HL-60 (cell line): ENCODE measurements at regions not wholly inside any gene's neighbourhood (a gene's known extent, or its start where the extent isn't known, plus 50 kb on each side); places are given as distances from the start of the nearest gene placed in this dataset.

ENCODE experiments used
- DNase-seq, 2 experiments: peaks; one replicate each; pipeline ENCODE4 v3.0.0-alpha.2; 2010 to 2020; ENCODE audit warnings: low read depth in 1 of 2, low spot score in 1 of 2
- H3K27ac ChIP-seq: fragments of 250-450 bp; sonication (Bioruptor Pico); replicated peaks from 2 replicates; pipeline ENCODE4 v1.5.1; 2020; ENCODE audit warnings: mild to moderate bottlenecking, moderate library complexity
- H3K27me3 ChIP-seq: fragments of 250-450 bp; sonication (Bioruptor Pico); 2 replicates; pipeline ENCODE4 v1.5.1; 2021; ENCODE audit warnings: mild to moderate bottlenecking, moderate library complexity; ENCODE audit not compliant: insufficient read depth, poor library complexity, severe bottlenecking
- H3K4me3 ChIP-seq: replicated peaks from 2 replicates; pipeline ENCODE4 v1.5.1; 2011; ENCODE audit warnings: mild to moderate bottlenecking, control low read depth, low read length; ENCODE audit not compliant: insufficient read depth
- GABPA ChIP-seq: IDR thresholded peaks from 2 replicates; pipeline ENCODE4 v1.6.1; 2012; ENCODE audit warnings: low read depth
- POLR2AphosphoS5 ChIP-seq: IDR thresholded peaks from 2 replicates; pipeline ENCODE4 v1.6.1; 2012; ENCODE audit warnings: low read depth
- REST ChIP-seq: IDR thresholded peaks from 2 replicates; pipeline ENCODE4 v1.6.1; 2012; ENCODE audit warnings: low read depth; ENCODE audit not compliant: insufficient replicate concordance
- SPI1 ChIP-seq: IDR thresholded peaks from 2 replicates; pipeline ENCODE4 v1.6.1; 2012; ENCODE audit warnings: low read depth, mild to moderate bottlenecking, borderline replicate concordance
- TF ChIP-seq, protein P1 (sequence below): IDR thresholded peaks from one replicate; pipeline ENCODE4 v1.5.1; 2011; ENCODE audit warnings: low read length, control low read depth, inconsistent platforms; ENCODE audit not compliant: insufficient read depth

DNA sequence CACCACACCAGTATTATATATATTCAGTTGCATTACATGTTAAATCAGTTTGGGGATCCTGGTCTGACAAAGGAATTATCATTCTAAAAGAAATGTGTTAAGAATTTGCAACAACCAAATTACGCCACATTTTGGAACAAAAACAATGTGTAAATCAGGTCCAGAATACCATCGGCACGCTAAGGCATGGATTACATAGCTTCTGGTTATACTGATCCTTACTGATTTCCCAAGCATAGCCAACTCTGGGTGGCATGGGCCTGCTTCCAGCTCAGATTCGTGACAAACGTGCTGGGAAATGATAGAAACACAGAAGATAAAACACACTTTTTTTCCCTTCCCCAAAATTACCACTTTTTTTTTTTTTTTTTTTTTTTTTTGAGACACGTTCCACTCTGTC lies 660.0 kb downstream of the SORCS1 start:
- no peak overlapping the region for H3K4me3 ChIP-seq
- no peaks in the 10 kb centered on the region for H3K27me3 ChIP-seq
- H3K27ac ChIP-seq, result no peak overlapping the region
- no peak for TF ChIP-seq SPI1
- no peak for TF ChIP-seq REST
- no peak for TF ChIP-seq POLR2AphosphoS5
- TF ChIP-seq, protein P1, sequence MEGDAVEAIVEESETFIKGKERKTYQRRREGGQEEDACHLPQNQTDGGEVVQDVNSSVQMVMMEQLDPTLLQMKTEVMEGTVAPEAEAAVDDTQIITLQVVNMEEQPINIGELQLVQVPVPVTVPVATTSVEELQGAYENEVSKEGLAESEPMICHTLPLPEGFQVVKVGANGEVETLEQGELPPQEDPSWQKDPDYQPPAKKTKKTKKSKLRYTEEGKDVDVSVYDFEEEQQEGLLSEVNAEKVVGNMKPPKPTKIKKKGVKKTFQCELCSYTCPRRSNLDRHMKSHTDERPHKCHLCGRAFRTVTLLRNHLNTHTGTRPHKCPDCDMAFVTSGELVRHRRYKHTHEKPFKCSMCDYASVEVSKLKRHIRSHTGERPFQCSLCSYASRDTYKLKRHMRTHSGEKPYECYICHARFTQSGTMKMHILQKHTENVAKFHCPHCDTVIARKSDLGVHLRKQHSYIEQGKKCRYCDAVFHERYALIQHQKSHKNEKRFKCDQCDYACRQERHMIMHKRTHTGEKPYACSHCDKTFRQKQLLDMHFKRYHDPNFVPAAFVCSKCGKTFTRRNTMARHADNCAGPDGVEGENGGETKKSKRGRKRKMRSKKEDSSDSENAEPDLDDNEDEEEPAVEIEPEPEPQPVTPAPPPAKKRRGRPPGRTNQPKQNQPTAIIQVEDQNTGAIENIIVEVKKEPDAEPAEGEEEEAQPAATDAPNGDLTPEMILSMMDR, result no peak
- TF ChIP-seq GABPA, result no peak
- DNase-seq, result no peak

- H3K27me3 ChIP-seq, result no peaks in the 10 kb centered on the region
- no peak overlapping the region for H3K4me3 ChIP-seq
- TF ChIP-seq SPI1, result no peak
- TF ChIP-seq, protein P1, result no peak
- no peak for TF ChIP-seq REST
- no peak for TF ChIP-seq POLR2AphosphoS5
- no peak for TF ChIP-seq GABPA
- no peak overlapping the region for H3K27ac ChIP-seq
- DNase-seq, result no peak
Measured at GRCh38 chr10:106502641-106503040, 661.9 kb downstream of the SORCS1 start.

- Histone ChIP-seq H3K27me3 (no peaks in the 10 kb centered on the region), H3K27ac (no peak overlapping the region), H3K4me3 (no peak overlapping the region)
- TF ChIP-seq, protein P1, result no peak
- no peak for TF ChIP-seq POLR2AphosphoS5
- TF ChIP-seq GABPA, result no peak
- no peak for TF ChIP-seq SPI1
- no peak for TF ChIP-seq REST
- no peak for DNase-seq
Measured at GRCh38 chr10:106500925-106501525, 663.5 kb downstream of the SORCS1 start.
